GM12864 (cell line): ENCODE measurements at regions not wholly inside any gene's neighbourhood (a gene's known extent, or its start where the extent isn't known, plus 50 kb on each side); places are given as distances from the start of the nearest gene placed in this dataset.

Experiments
- DNase-seq: peaks from one replicate; pipeline ENCODE4 v3.0.0-alpha.2; 2011; ENCODE audit warnings: low read depth
- H3K4me3 ChIP-seq: 2 replicates; pipeline ENCODE4 v1.5.1; 2011; ENCODE audit warnings: mild to moderate bottlenecking, low read depth, low read length, control low read depth
- TF ChIP-seq, protein P1 (sequence below): IDR thresholded peaks from 2 replicates; pipeline ENCODE4 v1.5.1; 2011; ENCODE audit warnings: low read depth, mild to moderate bottlenecking, moderate library complexity, low read length, control low read depth, inconsistent platforms; ENCODE audit errors: missing control alignments

DNA sequence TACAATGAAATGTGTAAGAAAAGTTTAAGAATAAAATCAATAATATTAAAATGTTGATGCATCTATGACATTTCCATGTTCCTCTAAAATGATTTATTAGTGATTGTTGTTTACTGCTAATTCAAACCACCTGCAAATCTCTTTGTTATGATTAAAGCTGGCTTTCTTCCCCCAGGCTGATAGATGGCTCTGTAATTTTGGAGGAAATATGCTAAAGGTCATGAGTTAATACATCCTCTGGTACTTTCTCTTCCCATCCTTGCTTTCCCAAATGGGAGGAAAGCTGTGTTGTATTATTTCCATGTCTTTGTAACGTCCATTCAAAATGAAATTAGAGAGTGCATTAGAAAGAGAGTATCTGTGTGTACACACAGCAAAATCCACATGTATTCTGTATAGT lies 139.5 kb upstream of the TMCO5A start:
- no peak for DNase-seq
- no peak overlapping the region for H3K4me3 ChIP-seq
- TF ChIP-seq, protein P1, sequence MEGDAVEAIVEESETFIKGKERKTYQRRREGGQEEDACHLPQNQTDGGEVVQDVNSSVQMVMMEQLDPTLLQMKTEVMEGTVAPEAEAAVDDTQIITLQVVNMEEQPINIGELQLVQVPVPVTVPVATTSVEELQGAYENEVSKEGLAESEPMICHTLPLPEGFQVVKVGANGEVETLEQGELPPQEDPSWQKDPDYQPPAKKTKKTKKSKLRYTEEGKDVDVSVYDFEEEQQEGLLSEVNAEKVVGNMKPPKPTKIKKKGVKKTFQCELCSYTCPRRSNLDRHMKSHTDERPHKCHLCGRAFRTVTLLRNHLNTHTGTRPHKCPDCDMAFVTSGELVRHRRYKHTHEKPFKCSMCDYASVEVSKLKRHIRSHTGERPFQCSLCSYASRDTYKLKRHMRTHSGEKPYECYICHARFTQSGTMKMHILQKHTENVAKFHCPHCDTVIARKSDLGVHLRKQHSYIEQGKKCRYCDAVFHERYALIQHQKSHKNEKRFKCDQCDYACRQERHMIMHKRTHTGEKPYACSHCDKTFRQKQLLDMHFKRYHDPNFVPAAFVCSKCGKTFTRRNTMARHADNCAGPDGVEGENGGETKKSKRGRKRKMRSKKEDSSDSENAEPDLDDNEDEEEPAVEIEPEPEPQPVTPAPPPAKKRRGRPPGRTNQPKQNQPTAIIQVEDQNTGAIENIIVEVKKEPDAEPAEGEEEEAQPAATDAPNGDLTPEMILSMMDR, result no peak

DNA sequence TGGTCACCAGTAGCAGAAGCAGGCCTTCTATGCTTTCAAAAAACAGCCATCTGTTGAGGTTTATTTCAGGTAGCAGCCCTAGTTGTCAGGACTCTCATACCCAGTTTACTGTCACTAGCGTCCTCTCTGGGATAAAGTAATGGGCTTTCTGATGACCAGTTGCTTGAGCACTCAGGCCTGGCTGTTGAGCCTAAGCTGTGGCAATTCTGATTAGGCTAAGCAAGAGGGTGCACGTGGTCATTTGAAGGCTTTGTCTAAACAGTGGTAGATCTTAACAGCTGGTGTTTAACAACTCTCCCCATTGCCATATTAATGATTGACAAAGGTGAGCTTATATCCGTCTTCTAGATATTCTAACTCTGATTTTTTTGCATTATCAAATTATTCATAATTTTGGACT lies 132.9 kb upstream of the TMCO5A start:
- no peak for DNase-seq
- TF ChIP-seq, protein P1, result no peak
- no peak overlapping the region for H3K4me3 ChIP-seq

DNA sequence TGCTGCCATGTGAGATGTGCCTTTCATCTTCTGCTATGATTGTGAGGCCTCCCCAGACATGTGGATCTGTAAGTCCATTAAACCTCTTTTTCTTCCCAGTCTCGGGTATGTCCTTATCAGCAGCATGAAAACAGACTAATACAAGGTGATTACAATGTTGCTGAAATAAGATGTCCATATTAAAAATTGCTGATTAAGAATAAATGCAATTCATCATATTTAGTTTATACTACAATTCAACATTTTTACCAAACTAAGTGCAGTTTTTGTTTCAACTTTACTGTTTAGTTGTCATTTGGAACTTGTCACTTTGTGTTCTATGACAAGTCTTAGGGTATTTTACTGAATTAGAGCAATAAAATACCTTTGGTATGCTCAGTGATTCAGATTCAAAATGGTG lies 127.6 kb upstream of the TMCO5A start:
- no peak for DNase-seq
- no peak overlapping the region for H3K4me3 ChIP-seq
- TF ChIP-seq, protein P1, result no peak

DNA sequence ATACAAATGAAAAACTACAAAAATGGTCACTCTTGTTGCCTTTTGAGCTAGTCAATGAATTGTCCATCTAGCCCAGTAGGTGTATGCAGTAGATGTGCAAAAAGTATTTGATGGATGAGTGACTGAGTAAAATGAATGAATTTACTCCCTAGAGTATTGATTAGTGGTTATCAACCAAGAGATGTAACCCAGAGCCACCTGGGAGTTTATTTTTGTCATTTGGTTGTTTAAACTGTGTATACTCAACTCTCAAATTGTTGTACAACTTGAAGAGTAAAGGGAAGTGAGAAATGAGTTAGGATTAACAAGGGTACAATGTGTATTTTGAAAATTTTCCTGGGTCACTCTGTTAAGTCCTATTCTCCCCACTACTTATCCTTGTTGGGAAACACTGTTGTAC lies 124.1 kb upstream of the TMCO5A start:
- TF ChIP-seq, protein P1, result no peak
- DNase-seq, result no peak
- H3K4me3 ChIP-seq, result no peak overlapping the region

DNA sequence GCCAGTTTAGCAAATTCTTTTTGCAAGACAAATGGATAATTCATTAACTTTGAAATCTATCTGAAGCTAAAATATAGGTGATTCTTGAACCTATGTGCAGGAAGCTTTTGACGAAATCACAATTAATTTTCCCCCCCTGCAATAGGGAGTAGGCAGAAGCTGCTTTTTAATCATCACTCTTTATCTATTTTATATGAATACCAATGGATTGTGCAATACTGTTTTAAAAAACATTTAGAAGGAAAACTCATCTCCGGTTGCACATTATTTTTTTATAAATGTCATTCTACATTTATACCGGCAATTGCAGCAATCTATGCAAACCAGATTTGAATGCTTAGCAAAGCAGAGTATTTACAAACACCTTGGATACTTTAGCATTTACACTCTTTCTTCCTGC lies 121.1 kb upstream of the TMCO5A start:
- TF ChIP-seq, protein P1, result no peak
- no peak for DNase-seq
- no peak overlapping the region for H3K4me3 ChIP-seq

DNA sequence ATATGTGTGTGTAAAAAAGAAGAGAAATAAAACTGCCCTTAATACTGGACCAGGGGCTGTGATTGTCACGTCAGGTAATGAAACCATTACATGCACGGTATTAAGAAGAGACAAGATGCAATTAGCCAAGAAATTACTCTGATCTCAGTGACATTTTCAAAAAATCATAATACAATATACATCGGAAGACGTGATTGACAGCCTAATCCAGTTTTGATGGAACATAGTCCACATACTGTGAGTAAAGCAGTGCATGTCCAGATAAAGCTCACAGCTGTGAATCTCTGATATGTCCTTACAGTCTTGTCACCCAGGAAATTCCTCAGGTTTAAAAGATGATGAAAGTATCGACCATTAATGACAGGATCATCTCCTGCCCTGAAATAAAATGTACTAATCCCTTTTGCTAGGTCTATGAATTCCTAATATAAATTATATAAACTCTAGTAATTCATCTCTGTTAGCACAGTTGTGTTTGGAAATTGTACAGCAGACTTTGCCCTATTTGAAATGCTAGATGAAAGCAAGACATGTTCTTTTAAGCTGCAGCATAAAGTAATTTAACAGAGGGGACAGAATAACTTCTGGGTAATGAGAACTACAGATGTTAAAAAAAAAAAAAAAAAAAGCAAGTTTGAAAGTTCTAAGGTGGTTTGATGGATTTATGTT lies 119.5 kb upstream of the TMCO5A start:
- TF ChIP-seq, protein P1, result no peak
- H3K4me3 ChIP-seq, result no peak overlapping the region
- no peak for DNase-seq

DNA sequence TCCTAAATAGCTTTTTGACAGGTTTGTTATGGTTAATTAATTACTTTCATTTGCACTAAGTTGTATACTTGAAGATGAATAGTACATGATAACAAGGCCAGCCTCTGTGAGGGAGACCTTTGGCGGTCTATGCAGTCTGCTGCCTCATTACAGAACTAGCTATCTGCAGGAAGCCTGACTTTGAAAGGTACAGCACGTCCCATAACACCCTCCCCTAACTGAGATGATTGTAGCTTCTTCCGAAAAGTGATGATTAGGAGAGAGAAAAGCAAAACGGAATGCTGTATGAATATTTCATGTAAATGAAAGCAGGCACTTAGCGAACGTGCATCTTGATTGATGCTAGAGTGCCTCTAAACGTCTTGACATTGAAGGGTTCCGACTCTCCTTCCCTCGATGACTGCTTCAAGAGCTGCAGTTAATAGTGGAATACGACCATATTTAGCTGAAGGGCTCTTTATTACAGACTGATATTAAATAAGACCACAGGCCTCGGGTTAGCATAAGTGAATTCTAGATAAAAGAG lies 116.2 kb upstream of the TMCO5A start:
- no peak overlapping the region for H3K4me3 ChIP-seq
- TF ChIP-seq, protein P1, result no peak
- no peak for DNase-seq
